Panc1 (cell line): ENCODE measurements at regions not wholly inside any gene's neighbourhood (a gene's known extent, or its start where the extent isn't known, plus 50 kb on each side); places are given as distances from the start of the nearest gene placed in this dataset.

Experiments used
- ATAC-seq: fragments of 200-7000 bp; cut with Tn5 transposase; 2 replicates; pipeline ENCODE4 v1.9.1; 2020; ENCODE audit warnings: mild to moderate bottlenecking, moderate library complexity
- BruUV-seq: library from RNA; stranded (reverse); fragments of 400-500 nt; replicated peaks from 2 replicates; lab custom pipeline; 2021; lab: Mats Ljungman, UMichigan
- CTCF ChIA-PET: fragments of 300-600 bp; sonication (Branson Sonifier 250); formaldehyde crosslinking; loops from one replicate; lab custom pipeline; 2022; ENCODE audit warnings: antibody characterized with exemption; lab: Charles Lee
- POLR2A ChIA-PET: fragments of 300-600 bp; sonication (Branson Sonifier 250); formaldehyde crosslinking; loops from one replicate; lab custom pipeline; 2022; ENCODE audit warnings: antibody characterized with exemption; lab: Charles Lee
- DNase-seq: peaks from one replicate; pipeline ENCODE4 v3.0.0-alpha.2; 2010; ENCODE audit warnings: low read depth, low spot score
- H3K27ac ChIP-seq: 2 replicates; pipeline ENCODE4 v1.5.1; 2011; ENCODE audit warnings: mild to moderate bottlenecking, low read length, inconsistent platforms
- H3K27me3 ChIP-seq: fragments of 200-500 bp; sonication (Bioruptor generic); 2 replicates; pipeline ENCODE4 v1.6.0; 2014; ENCODE audit warnings: low read length, inconsistent platforms; ENCODE audit not compliant: control insufficient read depth, insufficient read depth
- H3K36me3 ChIP-seq: fragments of 200-500 bp; sonication (Bioruptor generic); 2 replicates; pipeline ENCODE4 v1.5.1; 2014; ENCODE audit warnings: inconsistent platforms, mild to moderate bottlenecking, low read length, moderate library complexity; ENCODE audit not compliant: control insufficient read depth, insufficient read depth
- H3K4me1 ChIP-seq: 2 replicates; pipeline ENCODE4 v1.5.1; 2011; ENCODE audit warnings: inconsistent platforms, mild to moderate bottlenecking, low read length, moderate library complexity; ENCODE audit not compliant: control insufficient read depth, insufficient read depth
- H3K4me3 ChIP-seq, 2 experiments: 2 replicates each; pipeline ENCODE4 v1.5.1; 2011 to 2012; ENCODE audit warnings: low read depth in 2 of 2, low read length in 2 of 2, mild to moderate bottlenecking in 2 of 2, inconsistent platforms in 1 of 2, moderate library complexity in 1 of 2
- H3K9me3 ChIP-seq: fragments of 200-500 bp; sonication (Bioruptor generic); 2 replicates; pipeline ENCODE4 v1.5.1; 2014; ENCODE audit warnings: low read depth, mild to moderate bottlenecking, inconsistent platforms, low read length, moderate library complexity; ENCODE audit not compliant: control insufficient read depth, insufficient read depth
- POLR2AphosphoS5 ChIP-seq: IDR thresholded peaks from 2 replicates; pipeline ENCODE4 v1.6.1; 2012; ENCODE audit warnings: mild to moderate bottlenecking, low read depth, low read length, moderate library complexity
- SIN3A ChIP-seq: IDR thresholded peaks from 2 replicates; pipeline ENCODE4 v1.6.1; 2012; ENCODE audit warnings: low read depth, mild to moderate bottlenecking, low read length, moderate library complexity, borderline replicate concordance; ENCODE audit not compliant: insufficient read depth
- TCF7L2 ChIP-seq: IDR thresholded peaks from 2 replicates; pipeline ENCODE4 v1.6.1; 2011; ENCODE audit warnings: mild to moderate bottlenecking, low read depth, low read length, inconsistent platforms
- in situ Hi-C: cut with HindIII; loops from 2 replicates; pipeline ENCODE4 v1.10.0; 2016; ENCODE audit warnings: low sequenced_read_pairs, low pct_unique_long_range_greater_than_20kb
- intact Hi-C: fragments of 100-400 bp; cut with micrococcal nuclease; formaldehyde crosslinking; loops from one replicate; pipeline ENCODE4 v1.10.0; 2022; ENCODE audit not compliant: unreplicated experiment
- TF ChIP-seq, protein P1 (sequence below), 2 experiments: IDR thresholded peaks; 2 replicates each; pipeline ENCODE4 v1.6.1; 2011 to 2012; ENCODE audit warnings: low read depth in 2 of 2, control low read depth in 1 of 2, low read length in 1 of 2, mild to moderate bottlenecking in 1 of 2, moderate library complexity in 1 of 2; ENCODE audit not compliant: insufficient read depth in 1 of 2
- TF ChIP-seq, protein P2 (sequence below): fragments of 450-650 bp; IDR thresholded peaks from 2 replicates; pipeline ENCODE4 v1.5.1; 2017; ENCODE audit warnings: mild to moderate bottlenecking

- no TSS peak for BruUV-seq
- ChIA-PET POLR2A (interaction anchor here (0.7 kb wide), 1 partner anchor 16 kb away, joined by 3 read pairs; no protein-coding TSS in a partner anchor), CTCF (no interaction called here)
- Histone ChIP-seq H3K4me1 (no peaks in the 10 kb centered on the region), H3K9me3 (no peaks in the 10 kb centered on the region), H3K4me3 (no peak overlapping the region), H3K27ac (no peak overlapping the region), H3K27me3 (no peaks in the 10 kb centered on the region), H3K36me3 (no peaks in the 10 kb centered on the region)
- TF ChIP-seq, protein P1, sequence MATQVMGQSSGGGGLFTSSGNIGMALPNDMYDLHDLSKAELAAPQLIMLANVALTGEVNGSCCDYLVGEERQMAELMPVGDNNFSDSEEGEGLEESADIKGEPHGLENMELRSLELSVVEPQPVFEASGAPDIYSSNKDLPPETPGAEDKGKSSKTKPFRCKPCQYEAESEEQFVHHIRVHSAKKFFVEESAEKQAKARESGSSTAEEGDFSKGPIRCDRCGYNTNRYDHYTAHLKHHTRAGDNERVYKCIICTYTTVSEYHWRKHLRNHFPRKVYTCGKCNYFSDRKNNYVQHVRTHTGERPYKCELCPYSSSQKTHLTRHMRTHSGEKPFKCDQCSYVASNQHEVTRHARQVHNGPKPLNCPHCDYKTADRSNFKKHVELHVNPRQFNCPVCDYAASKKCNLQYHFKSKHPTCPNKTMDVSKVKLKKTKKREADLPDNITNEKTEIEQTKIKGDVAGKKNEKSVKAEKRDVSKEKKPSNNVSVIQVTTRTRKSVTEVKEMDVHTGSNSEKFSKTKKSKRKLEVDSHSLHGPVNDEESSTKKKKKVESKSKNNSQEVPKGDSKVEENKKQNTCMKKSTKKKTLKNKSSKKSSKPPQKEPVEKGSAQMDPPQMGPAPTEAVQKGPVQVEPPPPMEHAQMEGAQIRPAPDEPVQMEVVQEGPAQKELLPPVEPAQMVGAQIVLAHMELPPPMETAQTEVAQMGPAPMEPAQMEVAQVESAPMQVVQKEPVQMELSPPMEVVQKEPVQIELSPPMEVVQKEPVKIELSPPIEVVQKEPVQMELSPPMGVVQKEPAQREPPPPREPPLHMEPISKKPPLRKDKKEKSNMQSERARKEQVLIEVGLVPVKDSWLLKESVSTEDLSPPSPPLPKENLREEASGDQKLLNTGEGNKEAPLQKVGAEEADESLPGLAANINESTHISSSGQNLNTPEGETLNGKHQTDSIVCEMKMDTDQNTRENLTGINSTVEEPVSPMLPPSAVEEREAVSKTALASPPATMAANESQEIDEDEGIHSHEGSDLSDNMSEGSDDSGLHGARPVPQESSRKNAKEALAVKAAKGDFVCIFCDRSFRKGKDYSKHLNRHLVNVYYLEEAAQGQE (IDR thresholded peaks at IDR 0.05; ENCODE audit: insufficient read depth in 1 of 2, low read depth in 2 of 2, low read length in 1 of 2): no peak
- TF ChIP-seq SIN3A (no peak), TCF7L2 (no peak), POLR2AphosphoS5 (no peak)
- TF ChIP-seq, protein P2, sequence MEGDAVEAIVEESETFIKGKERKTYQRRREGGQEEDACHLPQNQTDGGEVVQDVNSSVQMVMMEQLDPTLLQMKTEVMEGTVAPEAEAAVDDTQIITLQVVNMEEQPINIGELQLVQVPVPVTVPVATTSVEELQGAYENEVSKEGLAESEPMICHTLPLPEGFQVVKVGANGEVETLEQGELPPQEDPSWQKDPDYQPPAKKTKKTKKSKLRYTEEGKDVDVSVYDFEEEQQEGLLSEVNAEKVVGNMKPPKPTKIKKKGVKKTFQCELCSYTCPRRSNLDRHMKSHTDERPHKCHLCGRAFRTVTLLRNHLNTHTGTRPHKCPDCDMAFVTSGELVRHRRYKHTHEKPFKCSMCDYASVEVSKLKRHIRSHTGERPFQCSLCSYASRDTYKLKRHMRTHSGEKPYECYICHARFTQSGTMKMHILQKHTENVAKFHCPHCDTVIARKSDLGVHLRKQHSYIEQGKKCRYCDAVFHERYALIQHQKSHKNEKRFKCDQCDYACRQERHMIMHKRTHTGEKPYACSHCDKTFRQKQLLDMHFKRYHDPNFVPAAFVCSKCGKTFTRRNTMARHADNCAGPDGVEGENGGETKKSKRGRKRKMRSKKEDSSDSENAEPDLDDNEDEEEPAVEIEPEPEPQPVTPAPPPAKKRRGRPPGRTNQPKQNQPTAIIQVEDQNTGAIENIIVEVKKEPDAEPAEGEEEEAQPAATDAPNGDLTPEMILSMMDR: no peak
- ATAC-seq (no peak), DNase-seq (no peak)
- in situ Hi-C loops: no loop called here
- intact Hi-C loops: no loop called here
Observed at GRCh38 chr19:57058871-57059270, 60.9 kb upstream of the USP29 start.

- intact Hi-C loops (no loop called here), in situ Hi-C loops (no loop called here)
- CTCF ChIA-PET: no interaction called here
- Histone ChIP-seq H3K36me3 (no peaks in the 10 kb centered on the region), H3K9me3 (no peaks in the 10 kb centered on the region), H3K27ac (no peak overlapping the region), H3K4me3 (no peak overlapping the region), H3K4me1 (no peaks in the 10 kb centered on the region), H3K27me3 (no peaks in the 10 kb centered on the region)
- TF ChIP-seq, protein P2: no peak
- TF ChIP-seq SIN3A (no peak), POLR2AphosphoS5 (no peak), TCF7L2 (no peak)
- TF ChIP-seq, protein P1 (IDR thresholded peaks at IDR 0.05; ENCODE audit: insufficient read depth in 1 of 2, low read depth in 2 of 2, low read length in 1 of 2): no peak
- no peak for ATAC-seq
- DNase-seq: no peak
- no TSS peak for BruUV-seq
- POLR2A ChIA-PET: no interaction called here
Observed at GRCh38 chr19:57063070-57063469, 56.7 kb upstream of the USP29 start.
